GM19438 (cell line): ENCODE measurements at regions not wholly inside any gene's neighbourhood (a gene's known extent, or its start where the extent isn't known, plus 50 kb on each side); places are given as distances from the start of the nearest gene placed in this dataset.
"Not testable (repeated sequence)": the region's sequence is repeated elsewhere in the genome, so short reads cannot be mapped to it uniquely, and the experiment has no call there.

ENCODE experiments used
- ATAC-seq: cut with Tn5 transposase; IDR thresholded peaks from one replicate; pipeline ENCODE4 v1.9.1; 2021; ENCODE audit warnings: low read depth; ENCODE audit not compliant: unreplicated experiment

- ATAC-seq = no peak
Measured at GRCh38 chr12:131333136-131333535, 377.8 kb upstream of the SFSWAP start.

- ATAC-seq = no peak
Measured at GRCh38 chr12:131333621-131334440, 377.1 kb upstream of the SFSWAP start.

- ATAC-seq = no peak
Measured at GRCh38 chr12:131334835-131335234, 376.1 kb upstream of the SFSWAP start.

- ATAC-seq = no peak
Measured at GRCh38 chr12:131335456-131335855, 375.4 kb upstream of the SFSWAP start.

GRCh38 chr12:131337861-131338260 lies 373.0 kb upstream of the SFSWAP start:
- not testable (repeated sequence) for ATAC-seq

GRCh38 chr12:131340616-131341210 lies 370.2 kb upstream of the SFSWAP start:
- no peak for ATAC-seq

- ATAC-seq = not testable (repeated sequence)
Measured at GRCh38 chr12:131341608-131342007, 369.3 kb upstream of the SFSWAP start.

- ATAC-seq = not testable (repeated sequence)
Measured at GRCh38 chr12:131343436-131343835, 367.5 kb upstream of the SFSWAP start.

GRCh38 chr12:131344715-131345520 lies 366.0 kb upstream of the SFSWAP start:
- not testable (repeated sequence) for ATAC-seq

GRCh38 chr12:131345521-131346436 lies 365.1 kb upstream of the SFSWAP start:
- no peak for ATAC-seq

- no peak for ATAC-seq
Measured at GRCh38 chr12:131346555-131347344, 364.1 kb upstream of the SFSWAP start.

- no peak for ATAC-seq
Measured at GRCh38 chr12:131347345-131347714, 363.6 kb upstream of the SFSWAP start.

GRCh38 chr12:131347732-131348131 lies 363.2 kb upstream of the SFSWAP start:
- no peak for ATAC-seq

- no peak for ATAC-seq
Measured at GRCh38 chr12:131348231-131348630, 362.7 kb upstream of the SFSWAP start.

- ATAC-seq = no peak
Measured at GRCh38 chr12:131348646-131349045, 362.2 kb upstream of the SFSWAP start.

- ATAC-seq = no peak
Measured at GRCh38 chr12:131349397-131350127, 361.3 kb upstream of the SFSWAP start.

- ATAC-seq = no peak
Measured at GRCh38 chr12:131350943-131351318, 360.0 kb upstream of the SFSWAP start.

GRCh38 chr12:131351319-131352028 lies 359.4 kb upstream of the SFSWAP start:
- no peak for ATAC-seq
